Activated CD8-positive, alpha-beta memory T cell treated with anti-CD3 and anti-CD28 coated beads for 24 hours (primary cell): ENCODE measurements at regions not wholly inside any gene's neighbourhood (a gene's known extent, or its start where the extent isn't known, plus 50 kb on each side); places are given as distances from the start of the nearest gene placed in this dataset.
A peak's percentile ranks its signal among the peaks of the same experiment; 100 is the strongest.
"Not testable (repeated sequence)": the region's sequence is repeated elsewhere in the genome, so short reads cannot be mapped to it uniquely, and the experiment has no call there.

Experiments used
- DNase-seq: peaks from one replicate; pipeline ENCODE4 v3.0.0-alpha.2; 2020

GRCh38 chr3:177358977-177359592 is 161.8 kb upstream of the TBL1XR1 start:
- peak; percentile 88 for DNase-seq

- DNase-seq = peak; percentile 99
Observed at GRCh38 chr3:177359593-177360357, 162.5 kb upstream of the TBL1XR1 start.

GRCh38 chr3:177361081-177361938 is 164.0 kb upstream of the TBL1XR1 start:
- DNase-seq = no peak

- no peak for DNase-seq
Observed at GRCh38 chr3:177362626-177363025, 165.3 kb upstream of the TBL1XR1 start.

- no peak for DNase-seq
Observed at GRCh38 chr3:177364236-177364635, 167.0 kb upstream of the TBL1XR1 start.

- not testable (repeated sequence) for DNase-seq
Observed at GRCh38 chr3:177365294-177365693, 168.0 kb upstream of the TBL1XR1 start.

GRCh38 chr3:177367788-177368187 is 170.5 kb upstream of the TBL1XR1 start:
- DNase-seq = no peak

- no peak for DNase-seq
Observed at GRCh38 chr3:177370246-177370822, 173.1 kb upstream of the TBL1XR1 start.

GRCh38 chr3:177371146-177371545 is 173.9 kb upstream of the TBL1XR1 start:
- DNase-seq = no peak

GRCh38 chr3:177371888-177372287 is 174.6 kb upstream of the TBL1XR1 start:
- no peak for DNase-seq

GRCh38 chr3:177374323-177374722 is 177.0 kb upstream of the TBL1XR1 start:
- no peak for DNase-seq

GRCh38 chr3:177375316-177375715 is 178.0 kb upstream of the TBL1XR1 start:
- no peak for DNase-seq

- no peak for DNase-seq
Observed at GRCh38 chr3:177377166-177377565, 179.9 kb upstream of the TBL1XR1 start.

- no peak for DNase-seq
Observed at GRCh38 chr3:177378168-177378567, 180.9 kb upstream of the TBL1XR1 start.

- no peak for DNase-seq
Observed at GRCh38 chr3:177379045-177379444, 181.8 kb upstream of the TBL1XR1 start.

- no peak for DNase-seq
Observed at GRCh38 chr3:177381070-177381469, 183.8 kb upstream of the TBL1XR1 start.

- no peak for DNase-seq
Observed at GRCh38 chr3:177382944-177383343, 185.7 kb upstream of the TBL1XR1 start.

- DNase-seq = no peak
Observed at GRCh38 chr3:177385186-177385585, 187.9 kb upstream of the TBL1XR1 start.

- no peak for DNase-seq
Observed at GRCh38 chr3:177385831-177386301, 188.6 kb upstream of the TBL1XR1 start.

GRCh38 chr3:177388209-177388608 is 190.9 kb upstream of the TBL1XR1 start:
- DNase-seq = no peak

GRCh38 chr3:177394231-177395024 is 197.1 kb upstream of the TBL1XR1 start:
- not testable (repeated sequence) for DNase-seq

GRCh38 chr3:177396733-177397132 is 199.5 kb upstream of the TBL1XR1 start:
- DNase-seq = no peak
